Ovary (tissue), 3 donors: ENCODE measurements at regions not wholly inside any gene's neighbourhood (a gene's known extent, or its start where the extent isn't known, plus 50 kb on each side); places are given as distances from the start of the nearest gene placed in this dataset.

Source experiments
- CTCF ChIP-seq, 3 donors: fragments of 450-650 bp in 2 of 3; fragments of 200-600 bp in 1 of 3; IDR thresholded peaks; one replicate each; pipeline versions ENCODE4 v1.5.1 to v1.8.0; 2016 to 2022; ENCODE audit warnings: antibody characterized with exemption in 3 of 3, mild to moderate bottlenecking in 1 of 3
- POLR2A ChIP-seq: fragments of 450-650 bp; IDR thresholded peaks from one replicate; pipeline ENCODE4 v1.6.1; 2017; ENCODE audit warnings: antibody characterized with exemption, mild to moderate bottlenecking, moderate library complexity
- donor health status: DM: no; HTN: no; CAD: no.

GRCh38 chr5:51908215-51908614 lies 525.0 kb downstream of the ISL1 start:
- TF ChIP-seq CTCF (IDR thresholded peaks at IDR 0.05) (no peak), POLR2A (no peak)
